Smooth muscle cell (in vitro differentiated cells): ENCODE measurements at regions not wholly inside any gene's neighbourhood (a gene's known extent, or its start where the extent isn't known, plus 50 kb on each side); places are given as distances from the start of the nearest gene placed in this dataset.

Experiments
- DNase-seq: peaks from one replicate; lab custom pipeline; 2025; ENCODE audit not compliant: unreplicated experiment; lab: John Stamatoyannopoulos, UW
- H2AFZ ChIP-seq: fragments of 200-600 bp; sonication (generic); 2 replicates; pipeline ENCODE4 v1.6.0; 2016; ENCODE audit warnings: antibody characterized with exemption, low read depth, mild to moderate bottlenecking
- H3F3A ChIP-seq: fragments of 200-600 bp; sonication (generic); 2 replicates; pipeline ENCODE4 v1.6.0; 2017; ENCODE audit warnings: antibody characterized with exemption, low read depth
- H3K27ac ChIP-seq: fragments of 200-600 bp; sonication (generic); 2 replicates; pipeline ENCODE4 v1.5.1; 2016; ENCODE audit warnings: low read depth, mild to moderate bottlenecking
- H3K27me3 ChIP-seq: fragments of 200-600 bp; sonication (generic); 2 replicates; pipeline ENCODE4 v1.6.1; 2016; ENCODE audit warnings: low read depth, mild to moderate bottlenecking
- H3K36me3 ChIP-seq: fragments of 200-600 bp; sonication (generic); 2 replicates; pipeline ENCODE4 v1.5.1; 2016; ENCODE audit warnings: low read depth
- H3K4me1 ChIP-seq: fragments of 200-600 bp; sonication (generic); 2 replicates; pipeline ENCODE4 v1.5.1; 2016; ENCODE audit warnings: low read depth
- H3K4me2 ChIP-seq: fragments of 200-600 bp; sonication (generic); 2 replicates; pipeline ENCODE4 v1.6.0; 2016; ENCODE audit warnings: mild to moderate bottlenecking
- H3K4me3 ChIP-seq: fragments of 200-600 bp; sonication (generic); 2 replicates; pipeline ENCODE4 v1.5.1; 2016; ENCODE audit warnings: mild to moderate bottlenecking
- H3K79me2 ChIP-seq: fragments of 200-600 bp; sonication (generic); 2 replicates; pipeline ENCODE4 v1.6.0; 2016; ENCODE audit warnings: low read depth, mild to moderate bottlenecking
- H3K9ac ChIP-seq: fragments of 200-600 bp; sonication (generic); 2 replicates; pipeline ENCODE4 v1.6.0; 2016; ENCODE audit warnings: low read depth
- H3K9me3 ChIP-seq: fragments of 200-600 bp; sonication (generic); replicated peaks from 2 replicates; pipeline ENCODE4 v1.5.1; 2016; ENCODE audit warnings: low read depth
- H4K20me1 ChIP-seq: fragments of 200-600 bp; sonication (generic); 2 replicates; pipeline ENCODE4 v1.6.0; 2016; ENCODE audit warnings: low read depth
- WGBS: methylation state at CpG from one replicate; pipeline ENCODE4 v1.1.7; 2016; ENCODE audit warnings: low lambda C conversion rate; 5-methylcytosine and 5-hydroxymethylcytosine counted together
- TF ChIP-seq, protein P1 (sequence below): fragments of 200-600 bp; sonication (generic); IDR thresholded peaks from 2 replicates; pipeline ENCODE4 v1.5.1; 2017; ENCODE audit warnings: borderline replicate concordance, mild to moderate bottlenecking, antibody characterized with exemption; ENCODE audit not compliant: insufficient read depth, poor library complexity, severe bottlenecking

- H3K9ac ChIP-seq: no peak overlapping the region
- DNase-seq: no peak
- H4K20me1 ChIP-seq: no peaks in the 10 kb centered on the region
- H3F3A ChIP-seq: no peaks in the 10 kb centered on the region
- H3K36me3 ChIP-seq: no peaks in the 10 kb centered on the region
- no peaks in the 10 kb centered on the region for H3K79me2 ChIP-seq
- no peaks in the 10 kb centered on the region for H3K9me3 ChIP-seq
- TF ChIP-seq, protein P1, sequence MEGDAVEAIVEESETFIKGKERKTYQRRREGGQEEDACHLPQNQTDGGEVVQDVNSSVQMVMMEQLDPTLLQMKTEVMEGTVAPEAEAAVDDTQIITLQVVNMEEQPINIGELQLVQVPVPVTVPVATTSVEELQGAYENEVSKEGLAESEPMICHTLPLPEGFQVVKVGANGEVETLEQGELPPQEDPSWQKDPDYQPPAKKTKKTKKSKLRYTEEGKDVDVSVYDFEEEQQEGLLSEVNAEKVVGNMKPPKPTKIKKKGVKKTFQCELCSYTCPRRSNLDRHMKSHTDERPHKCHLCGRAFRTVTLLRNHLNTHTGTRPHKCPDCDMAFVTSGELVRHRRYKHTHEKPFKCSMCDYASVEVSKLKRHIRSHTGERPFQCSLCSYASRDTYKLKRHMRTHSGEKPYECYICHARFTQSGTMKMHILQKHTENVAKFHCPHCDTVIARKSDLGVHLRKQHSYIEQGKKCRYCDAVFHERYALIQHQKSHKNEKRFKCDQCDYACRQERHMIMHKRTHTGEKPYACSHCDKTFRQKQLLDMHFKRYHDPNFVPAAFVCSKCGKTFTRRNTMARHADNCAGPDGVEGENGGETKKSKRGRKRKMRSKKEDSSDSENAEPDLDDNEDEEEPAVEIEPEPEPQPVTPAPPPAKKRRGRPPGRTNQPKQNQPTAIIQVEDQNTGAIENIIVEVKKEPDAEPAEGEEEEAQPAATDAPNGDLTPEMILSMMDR: no peak
- H3K4me1 ChIP-seq: peaks cover 6% of the 10 kb centered on the region
- H3K27me3 ChIP-seq: no peaks in the 10 kb centered on the region
- H3K27ac ChIP-seq: no peak overlapping the region
- H3K4me3 ChIP-seq: no peak overlapping the region
- 61% methylated on average over 6 of the region's 6 CpGs for WGBS
- H3K4me2 ChIP-seq: no peak overlapping the region
- H2AFZ ChIP-seq: no peak overlapping the region
These were observed 1016.2 kb upstream of the EEF2KMT start for GRCh38 chr16:6113749-6114148.

GRCh38 chr16:6112700-6113099, 1015.1 kb upstream of the EEF2KMT start:
- no peak overlapping the region for H3K4me3 ChIP-seq
- H3F3A ChIP-seq: no peaks in the 10 kb centered on the region
- no peaks in the 10 kb centered on the region for H3K9me3 ChIP-seq
- TF ChIP-seq, protein P1: no peak
- DNase-seq: no peak
- H3K4me1 ChIP-seq: peaks cover 6% of the 10 kb centered on the region
- no peaks in the 10 kb centered on the region for H4K20me1 ChIP-seq
- H3K9ac ChIP-seq: no peak overlapping the region
- no peaks in the 10 kb centered on the region for H3K27me3 ChIP-seq
- WGBS: 83% methylated on average over 2 of the region's 2 CpGs
- no peak overlapping the region for H3K4me2 ChIP-seq
- H3K27ac ChIP-seq: no peak overlapping the region
- no peaks in the 10 kb centered on the region for H3K79me2 ChIP-seq
- no peaks in the 10 kb centered on the region for H3K36me3 ChIP-seq
- no peak overlapping the region for H2AFZ ChIP-seq

DNA sequence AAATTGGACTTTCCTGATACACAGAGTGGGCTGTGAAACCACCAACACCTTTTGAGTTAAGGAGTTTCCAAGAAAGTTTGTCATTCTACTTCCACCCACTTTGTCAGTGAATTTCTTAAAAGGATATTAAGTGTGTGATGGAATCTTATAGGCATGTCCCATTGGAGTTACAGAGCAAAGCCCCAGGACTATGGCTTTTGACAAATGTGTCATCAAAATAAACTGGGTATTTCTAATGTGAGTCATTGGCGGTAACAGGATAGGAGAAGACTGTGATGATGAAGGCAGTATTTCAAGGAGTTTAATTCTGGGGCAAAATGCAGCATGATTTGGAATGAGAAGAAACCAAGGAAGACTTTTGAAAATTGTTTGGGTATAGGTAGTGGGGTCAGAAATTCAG, 1013.8 kb upstream of the EEF2KMT start:
- Histone ChIP-seq H4K20me1 (no peaks in the 10 kb centered on the region), H3K4me1 (peaks cover 6% of the 10 kb centered on the region), H3K9ac (no peak overlapping the region), H3K9me3 (no peaks in the 10 kb centered on the region), H3K79me2 (no peaks in the 10 kb centered on the region), H3K4me3 (no peak overlapping the region), H3F3A (no peaks in the 10 kb centered on the region), H3K4me2 (no peak overlapping the region), H2AFZ (no peak overlapping the region), H3K27ac (no peak overlapping the region), H3K36me3 (no peaks in the 10 kb centered on the region), H3K27me3 (no peaks in the 10 kb centered on the region)
- 79% methylated on average over 1 of the region's 1 CpG for WGBS
- no peak for DNase-seq
- TF ChIP-seq, protein P1: no peak

- H3K36me3 ChIP-seq: no peaks in the 10 kb centered on the region
- peaks cover 6% of the 10 kb centered on the region for H3K4me1 ChIP-seq
- H3K4me3 ChIP-seq: no peak overlapping the region
- no peak overlapping the region for H3K4me2 ChIP-seq
- no peaks in the 10 kb centered on the region for H3K9me3 ChIP-seq
- H3K9ac ChIP-seq: no peak overlapping the region
- no peaks in the 10 kb centered on the region for H4K20me1 ChIP-seq
- no peaks in the 10 kb centered on the region for H3K27me3 ChIP-seq
- H3K79me2 ChIP-seq: no peaks in the 10 kb centered on the region
- no peak overlapping the region for H3K27ac ChIP-seq
- no peak for DNase-seq
- 90% methylated on average over 3 of the region's 3 CpGs for WGBS
- no peaks in the 10 kb centered on the region for H3F3A ChIP-seq
- H2AFZ ChIP-seq: no peak overlapping the region
- TF ChIP-seq, protein P1: no peak
These were observed 1012.8 kb upstream of the EEF2KMT start for GRCh38 chr16:6110346-6110745.
